Retinal pigment epithelial cell (primary cell): ENCODE measurements at regions not wholly inside any gene's neighbourhood (a gene's known extent, or its start where the extent isn't known, plus 50 kb on each side); places are given as distances from the start of the nearest gene placed in this dataset.
"Not testable (repeated sequence)": the region's sequence is repeated elsewhere in the genome, so short reads cannot be mapped to it uniquely, and the experiment has no call there.

Source experiments
- DNase-seq: peaks from one replicate; pipeline ENCODE4 v3.0.0-alpha.2; 2010; ENCODE audit warnings: low read depth
- H3K4me3 ChIP-seq: 2 replicates; pipeline ENCODE4 v1.5.1; 2011; ENCODE audit warnings: mild to moderate bottlenecking, low read length, control low read depth, moderate library complexity
- TF ChIP-seq, protein P1 (sequence below): conservative IDR thresholded peaks from 2 replicates; pipeline ENCODE4 v1.5.1; 2011; ENCODE audit warnings: low read depth, low read length, control low read depth, inconsistent platforms

DNA sequence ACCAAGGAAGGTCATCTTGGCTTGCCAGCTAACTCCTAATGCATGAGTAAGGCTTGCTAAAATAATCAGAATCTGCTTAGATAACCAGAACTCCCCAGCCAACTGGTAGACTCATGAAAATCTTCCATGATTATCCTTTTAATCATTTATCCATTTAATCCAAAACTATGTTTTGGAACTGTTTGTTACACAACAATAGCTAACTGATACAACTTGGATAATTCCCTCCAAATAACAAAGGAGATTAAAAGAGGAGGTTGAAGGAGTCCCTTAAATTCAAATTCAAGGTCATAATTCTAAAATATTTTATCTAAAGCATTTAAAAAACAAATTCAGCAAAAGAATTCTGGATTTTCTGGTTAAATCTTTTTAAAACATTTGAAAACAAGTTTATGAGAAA is 222.1 kb downstream of the DEPDC1B start:
- H3K4me3 ChIP-seq: no peak overlapping the region
- TF ChIP-seq, protein P1, sequence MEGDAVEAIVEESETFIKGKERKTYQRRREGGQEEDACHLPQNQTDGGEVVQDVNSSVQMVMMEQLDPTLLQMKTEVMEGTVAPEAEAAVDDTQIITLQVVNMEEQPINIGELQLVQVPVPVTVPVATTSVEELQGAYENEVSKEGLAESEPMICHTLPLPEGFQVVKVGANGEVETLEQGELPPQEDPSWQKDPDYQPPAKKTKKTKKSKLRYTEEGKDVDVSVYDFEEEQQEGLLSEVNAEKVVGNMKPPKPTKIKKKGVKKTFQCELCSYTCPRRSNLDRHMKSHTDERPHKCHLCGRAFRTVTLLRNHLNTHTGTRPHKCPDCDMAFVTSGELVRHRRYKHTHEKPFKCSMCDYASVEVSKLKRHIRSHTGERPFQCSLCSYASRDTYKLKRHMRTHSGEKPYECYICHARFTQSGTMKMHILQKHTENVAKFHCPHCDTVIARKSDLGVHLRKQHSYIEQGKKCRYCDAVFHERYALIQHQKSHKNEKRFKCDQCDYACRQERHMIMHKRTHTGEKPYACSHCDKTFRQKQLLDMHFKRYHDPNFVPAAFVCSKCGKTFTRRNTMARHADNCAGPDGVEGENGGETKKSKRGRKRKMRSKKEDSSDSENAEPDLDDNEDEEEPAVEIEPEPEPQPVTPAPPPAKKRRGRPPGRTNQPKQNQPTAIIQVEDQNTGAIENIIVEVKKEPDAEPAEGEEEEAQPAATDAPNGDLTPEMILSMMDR: no peak
- no peak for DNase-seq

DNA sequence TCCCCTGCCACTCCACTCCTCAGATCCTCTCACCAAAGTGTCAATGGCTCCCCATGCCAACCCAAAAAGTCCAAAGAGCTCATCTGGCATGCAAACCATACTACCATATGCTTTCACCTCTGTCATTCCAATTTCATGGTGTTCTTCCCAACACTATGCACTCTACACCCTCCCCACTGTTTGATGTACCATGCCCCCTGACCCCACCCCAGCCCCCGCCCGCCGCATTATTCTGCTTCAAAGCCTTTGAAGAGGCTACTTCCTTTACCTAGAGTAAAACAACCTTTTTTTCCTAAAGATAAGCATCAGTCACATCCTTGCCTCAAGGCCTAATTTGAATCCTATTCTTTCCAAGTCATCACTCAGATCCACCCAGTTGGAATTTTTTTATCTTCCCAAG is 226.3 kb downstream of the DEPDC1B start:
- DNase-seq: no peak
- H3K4me3 ChIP-seq: no peak overlapping the region
- TF ChIP-seq, protein P1: no peak

DNA sequence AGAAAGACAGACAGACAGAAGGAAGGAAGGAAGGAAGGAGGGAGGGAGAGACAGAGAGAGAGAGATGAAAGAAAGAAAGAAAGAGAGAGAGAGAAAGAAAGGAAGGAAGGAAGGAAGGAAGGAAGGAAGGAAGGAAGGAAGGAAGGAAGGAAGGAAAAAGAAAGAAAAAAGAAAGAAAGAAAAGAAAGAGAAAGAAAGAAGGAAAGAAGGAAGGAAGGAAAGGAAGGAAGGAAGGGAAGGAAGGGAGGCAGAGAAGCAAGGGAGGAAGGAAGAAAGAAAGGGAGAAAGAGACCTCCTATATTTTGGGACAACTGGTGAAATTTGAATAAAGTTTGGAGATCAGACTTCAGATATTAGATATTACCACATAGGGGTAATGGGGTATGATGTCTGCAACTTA is 226.9 kb downstream of the DEPDC1B start:
- H3K4me3 ChIP-seq, DNase-seq: not testable (repeated sequence)

DNA sequence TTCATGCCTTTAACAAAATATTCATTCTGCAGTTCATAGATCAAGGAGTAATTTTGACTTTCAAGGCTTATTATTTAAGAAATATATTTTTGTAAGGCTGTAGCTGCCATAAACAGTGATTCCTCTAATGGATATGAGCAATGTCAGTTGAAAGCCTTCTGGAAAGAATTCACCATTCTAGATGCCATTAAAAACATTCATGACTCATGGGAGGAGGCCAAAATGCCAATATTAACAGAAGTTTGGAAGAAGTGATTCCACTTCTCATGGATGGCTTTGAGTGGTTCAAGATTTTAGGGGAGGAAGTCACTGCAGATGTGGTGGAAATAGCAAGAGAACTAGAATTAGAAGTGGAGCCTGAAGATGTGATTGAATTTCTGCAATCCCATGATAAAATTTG is 229.1 kb downstream of the DEPDC1B start:
- TF ChIP-seq, protein P1: no peak
- no peak for DNase-seq
- no peak overlapping the region for H3K4me3 ChIP-seq

DNA sequence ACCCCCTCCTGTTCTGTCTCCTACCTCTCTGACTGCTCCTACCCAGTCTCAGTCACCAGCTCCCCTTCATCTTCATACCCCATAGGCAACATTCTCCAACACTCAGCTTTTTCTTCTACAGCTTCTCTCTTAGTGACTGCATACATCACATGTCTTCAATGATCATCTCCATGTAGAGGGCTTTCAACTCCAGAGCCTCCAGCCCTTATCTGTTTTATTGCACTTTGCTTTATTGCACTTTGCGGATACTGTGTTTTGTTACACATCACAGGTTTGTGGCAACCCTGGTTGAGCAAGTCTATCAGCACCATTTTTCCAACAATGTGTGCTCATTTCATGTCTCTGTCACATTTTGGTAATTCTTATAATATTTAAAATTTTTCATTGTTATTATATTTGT is 230.7 kb downstream of the DEPDC1B start:
- no peak for DNase-seq
- H3K4me3 ChIP-seq: no peak overlapping the region
- TF ChIP-seq, protein P1: no peak

DNA sequence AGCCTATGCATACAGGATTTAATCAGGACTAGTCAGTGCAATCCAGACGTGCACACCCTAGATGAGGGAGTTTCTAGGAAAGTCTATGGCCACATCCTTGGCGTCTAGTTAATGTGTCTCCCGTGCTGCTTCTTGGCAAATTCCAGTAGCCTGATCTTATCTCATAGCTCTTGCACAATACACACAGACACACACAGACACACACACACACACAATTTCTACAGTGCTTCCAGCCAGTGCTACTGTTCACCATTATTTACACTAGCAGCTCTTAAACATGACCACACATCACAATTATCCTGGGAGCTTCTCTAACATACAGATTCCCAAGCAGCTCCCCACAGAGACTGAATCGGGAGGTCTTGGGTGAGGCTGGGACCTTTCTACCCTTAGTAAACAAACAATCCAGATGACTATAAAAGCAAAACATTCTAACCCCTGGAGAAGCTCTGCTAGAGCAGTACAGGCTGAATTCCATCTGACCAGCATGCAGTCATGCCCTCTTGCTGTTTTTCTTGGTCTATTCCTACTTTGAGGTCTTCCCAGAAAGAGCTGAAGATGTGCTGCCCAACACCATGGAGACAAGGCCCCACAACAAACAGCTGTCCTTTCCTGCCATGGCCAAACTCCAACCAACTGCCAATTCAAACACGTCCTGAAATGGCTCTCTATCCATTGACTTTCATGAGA is 236.6 kb downstream of the DEPDC1B start:
- H3K4me3 ChIP-seq: no peak overlapping the region
- no peak for DNase-seq
- TF ChIP-seq, protein P1: no peak

DNA sequence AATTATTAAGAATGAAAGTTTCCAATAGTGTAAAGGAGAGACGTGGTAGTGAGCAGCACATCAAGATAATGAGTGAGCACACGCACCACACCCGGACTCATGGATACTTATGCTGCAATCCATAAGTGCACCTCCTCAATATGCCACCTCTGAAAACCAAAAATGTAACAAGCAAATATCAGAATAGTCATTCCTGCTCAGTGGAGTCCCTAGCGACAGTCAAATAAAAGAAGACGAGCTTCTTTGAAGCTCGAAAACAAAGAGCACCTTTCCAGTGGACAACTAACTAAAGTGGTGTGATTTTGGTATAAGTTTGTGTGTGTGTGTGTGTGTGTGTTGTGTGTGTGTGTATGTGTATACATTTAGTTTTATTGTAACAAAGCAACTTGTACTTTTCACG is 241.3 kb downstream of the DEPDC1B start:
- DNase-seq: no peak
- no peak overlapping the region for H3K4me3 ChIP-seq
- TF ChIP-seq, protein P1: no peak

DNA sequence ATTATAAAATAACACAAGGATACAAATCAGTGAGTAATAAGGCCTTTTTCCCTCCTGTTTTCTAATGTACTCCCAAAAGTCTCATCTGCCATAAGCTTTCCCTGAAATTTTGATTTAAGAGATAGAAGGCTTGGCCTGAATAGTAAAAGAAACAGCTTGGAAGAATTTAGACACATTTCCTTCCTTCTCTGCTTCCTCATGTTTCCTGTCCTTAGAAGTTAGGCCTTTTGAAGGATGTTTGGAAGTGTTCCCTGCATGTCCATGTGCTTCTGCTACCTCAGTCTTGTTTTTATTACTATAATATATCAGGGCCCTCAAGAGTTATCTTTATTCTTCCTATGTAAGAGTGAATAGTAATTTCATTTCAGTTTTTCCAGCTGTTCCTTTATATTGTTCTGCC is 242.7 kb downstream of the DEPDC1B start:
- TF ChIP-seq, protein P1: no peak
- DNase-seq: no peak
- H3K4me3 ChIP-seq: no peak overlapping the region
